Hepatic stellate cell (primary cell): ENCODE measurements at regions not wholly inside any gene's neighbourhood (a gene's known extent, or its start where the extent isn't known, plus 50 kb on each side); places are given as distances from the start of the nearest gene placed in this dataset.
"Not testable (repeated sequence)": the region's sequence is repeated elsewhere in the genome, so short reads cannot be mapped to it uniquely, and the experiment has no call there.

Source experiments
- DNase-seq: peaks from one replicate; pipeline ENCODE4 v3.0.0; 2011; ENCODE audit warnings: low spot score

GRCh38 chr18:4762330-4762729 is 307.2 kb upstream of the DLGAP1 start:
- DNase-seq: no peak

DNA sequence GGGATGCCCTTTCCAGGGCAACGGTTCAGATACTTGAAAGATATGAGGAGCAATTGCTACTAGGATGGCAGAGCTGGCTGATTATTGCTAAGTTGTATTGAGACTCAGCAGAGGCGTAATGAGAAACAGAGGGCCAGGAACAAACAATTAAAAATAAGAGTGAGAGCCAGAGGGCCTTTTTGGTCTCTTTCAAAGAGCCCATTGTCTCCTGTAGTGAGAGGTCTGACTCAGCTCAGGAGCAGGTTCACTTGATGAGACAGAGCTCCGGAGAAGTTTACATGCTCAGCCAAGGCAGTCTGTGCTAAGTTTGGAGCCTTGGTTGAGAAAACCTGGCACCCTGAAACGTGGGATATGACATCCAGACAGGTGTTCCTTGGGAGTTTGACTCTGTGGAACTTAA is 303.9 kb upstream of the DLGAP1 start:
- DNase-seq: no peak

GRCh38 chr18:4755848-4756247 is 300.7 kb upstream of the DLGAP1 start:
- no peak for DNase-seq

DNA sequence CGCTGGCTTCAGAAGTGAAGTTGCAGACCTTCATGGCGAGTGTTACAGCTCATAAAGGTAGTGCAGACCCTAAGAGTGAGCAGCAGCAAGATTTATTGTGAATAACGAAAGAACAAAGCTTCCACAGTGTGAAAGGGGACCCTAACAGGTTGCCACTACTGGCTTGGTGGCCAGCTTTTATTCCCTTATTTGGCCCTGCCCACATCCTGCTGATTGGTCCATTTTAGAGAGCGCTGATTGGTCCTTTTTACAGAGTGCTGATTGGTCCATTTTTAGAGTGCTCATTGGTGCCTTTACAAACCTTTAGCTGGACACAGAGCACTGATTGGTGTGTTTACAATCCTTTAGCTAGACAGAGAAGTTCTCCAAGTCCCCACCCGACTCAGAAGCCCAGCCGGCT is 298.0 kb upstream of the DLGAP1 start:
- not testable (repeated sequence) for DNase-seq

- no peak for DNase-seq
Observed at GRCh38 chr18:4751523-4751922, 296.4 kb upstream of the DLGAP1 start.

DNA sequence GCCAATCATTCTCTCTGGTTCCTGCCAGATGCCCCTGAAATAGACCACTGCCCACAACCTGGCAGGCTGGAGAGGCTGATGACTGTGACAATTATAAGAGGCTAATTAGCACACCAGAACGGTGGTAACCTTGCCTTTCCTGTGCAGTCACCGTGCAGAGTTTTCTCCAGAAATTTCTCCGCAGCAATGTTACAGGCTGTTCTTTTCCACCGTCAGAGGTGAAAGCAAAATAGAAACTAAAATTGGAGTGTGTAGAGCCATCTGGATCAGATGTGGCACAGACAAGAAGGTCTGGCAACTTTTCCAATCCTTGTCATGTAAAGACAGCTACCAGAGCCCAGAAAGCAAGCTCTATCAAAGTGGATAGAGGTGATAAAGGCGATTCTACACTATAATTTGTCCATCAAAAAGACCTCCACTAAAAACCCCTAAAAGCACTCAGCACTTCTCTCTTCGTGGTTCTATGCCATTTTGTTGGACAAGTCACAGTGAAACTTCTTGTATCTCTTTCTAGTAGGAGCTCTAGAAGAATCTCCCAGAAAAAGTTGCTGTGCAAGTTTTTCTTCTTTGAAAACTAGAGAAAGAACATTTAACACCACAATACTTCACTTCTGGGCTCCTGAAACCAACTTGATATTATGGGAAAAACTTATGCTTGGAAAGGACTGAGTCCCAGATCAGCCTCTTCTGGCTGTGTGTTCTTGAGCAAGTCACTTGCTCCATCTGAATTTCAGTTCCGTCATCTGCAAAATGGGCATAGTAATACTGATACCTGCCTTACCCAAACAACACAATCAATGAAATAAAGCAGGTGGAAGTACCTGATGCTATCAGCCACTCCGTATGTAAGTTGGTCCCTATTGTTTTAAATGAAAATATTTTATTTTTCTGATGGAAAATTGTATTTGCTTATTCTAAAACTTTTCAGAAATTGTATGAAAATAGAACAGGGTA is 295.6 kb upstream of the DLGAP1 start:
- DNase-seq: no peak

DNA sequence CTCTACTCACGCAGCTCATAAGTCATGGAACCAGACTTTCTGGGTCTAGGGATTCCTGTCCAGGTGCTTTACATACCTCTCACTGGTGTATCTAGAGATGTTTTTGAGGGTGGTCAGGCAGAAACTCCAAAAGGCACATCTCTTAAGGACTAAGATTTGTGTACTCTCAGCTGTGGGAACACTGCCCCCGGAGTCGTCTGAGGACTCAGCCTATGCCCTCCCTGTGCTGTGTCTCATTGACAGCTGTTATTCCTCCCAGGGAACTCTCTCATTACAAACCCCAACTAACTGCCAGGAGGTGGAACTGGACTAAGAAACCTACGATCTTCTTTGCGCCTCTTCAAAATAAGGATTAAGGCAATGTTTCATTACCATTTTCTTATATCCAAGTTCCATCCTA is 293.9 kb upstream of the DLGAP1 start:
- no peak for DNase-seq

- DNase-seq: no peak
Observed at GRCh38 chr18:4734903-4735302, 279.8 kb upstream of the DLGAP1 start.

DNA sequence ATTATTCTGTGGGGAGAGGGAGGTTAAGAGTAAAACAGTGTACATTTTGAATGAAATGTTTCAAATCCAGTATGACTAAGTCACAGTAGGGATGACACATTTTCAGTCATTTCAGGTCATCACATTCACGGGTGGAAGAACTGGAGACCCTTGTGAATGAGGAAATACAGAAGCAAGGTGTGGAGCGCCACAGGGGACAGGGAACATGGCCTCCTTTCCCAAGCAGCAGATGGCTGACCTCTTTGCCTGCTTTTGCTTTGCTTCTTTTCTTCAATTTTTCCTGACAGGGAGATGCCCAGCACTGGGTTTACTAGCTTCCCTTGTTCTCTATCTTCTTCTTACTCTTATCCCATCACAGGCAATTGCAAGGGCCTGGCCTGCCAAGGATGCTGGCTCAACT is 278.9 kb upstream of the DLGAP1 start:
- DNase-seq: no peak

GRCh38 chr18:4721545-4721944 is 266.4 kb upstream of the DLGAP1 start:
- no peak for DNase-seq

- no peak for DNase-seq
Observed at GRCh38 chr18:4720518-4720917, 265.4 kb upstream of the DLGAP1 start.

- no peak for DNase-seq
Observed at GRCh38 chr18:4705894-4706293, 250.8 kb upstream of the DLGAP1 start.

DNA sequence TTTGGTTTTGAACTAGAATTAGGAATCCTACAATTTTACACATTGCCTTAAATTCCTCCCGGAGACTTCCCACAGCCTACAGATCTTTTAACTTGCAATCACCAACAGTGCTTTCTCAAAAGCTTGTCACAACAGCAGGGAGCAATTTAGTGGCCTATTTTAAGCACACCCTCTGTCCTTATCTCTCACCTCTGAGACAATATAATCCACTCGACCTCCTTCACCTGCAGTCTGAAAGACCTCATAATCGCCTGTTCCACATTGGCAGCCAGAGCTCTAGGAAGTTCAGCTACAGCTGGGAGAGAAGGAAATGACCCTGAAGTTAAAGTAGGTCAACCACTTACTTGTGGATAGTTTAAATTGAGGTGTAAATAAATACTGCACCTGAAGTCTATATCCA is 249.7 kb upstream of the DLGAP1 start:
- DNase-seq: no peak

DNA sequence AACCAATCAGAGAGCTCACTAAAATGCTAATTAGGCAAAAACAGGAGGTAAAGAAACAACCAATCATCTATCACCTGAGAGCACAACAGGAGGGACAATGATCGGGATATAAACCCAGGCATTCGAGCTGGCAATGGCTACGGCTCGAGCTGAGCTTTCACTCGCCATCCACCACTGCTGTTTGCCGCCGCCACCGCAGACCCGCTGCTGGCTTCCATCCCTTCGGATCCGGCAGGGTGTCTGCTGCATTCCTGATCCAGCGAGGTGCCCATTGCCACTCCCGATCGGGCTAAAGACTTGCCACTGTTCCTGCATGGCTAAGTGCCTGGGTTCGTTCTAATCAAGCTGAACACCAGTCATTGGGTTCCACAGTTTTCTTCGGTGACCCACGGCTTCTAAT is 236.7 kb upstream of the DLGAP1 start:
- no peak for DNase-seq

- DNase-seq: not testable (repeated sequence)
Observed at GRCh38 chr18:4678685-4679084, 223.6 kb upstream of the DLGAP1 start.

GRCh38 chr18:4677006-4677405 is 221.9 kb upstream of the DLGAP1 start:
- no peak for DNase-seq

DNA sequence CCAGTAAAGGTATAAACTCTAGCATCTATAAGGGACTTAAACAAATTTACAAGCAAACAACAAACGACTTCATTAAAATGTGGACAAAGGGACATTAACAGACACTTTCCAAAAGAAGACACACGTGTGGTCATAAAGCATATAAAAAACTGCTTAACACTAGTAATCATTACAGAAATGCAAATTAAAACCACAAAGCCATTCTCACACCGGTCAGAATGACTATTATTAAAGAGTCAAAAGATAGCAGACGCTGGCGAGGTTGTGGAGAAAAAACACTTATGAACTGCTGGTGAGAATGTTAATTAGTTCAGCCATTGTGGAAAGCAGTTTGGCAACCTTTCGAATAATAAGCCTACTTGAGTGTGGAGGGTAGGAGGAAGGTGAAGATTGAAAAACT is 217.1 kb upstream of the DLGAP1 start:
- no peak for DNase-seq

DNA sequence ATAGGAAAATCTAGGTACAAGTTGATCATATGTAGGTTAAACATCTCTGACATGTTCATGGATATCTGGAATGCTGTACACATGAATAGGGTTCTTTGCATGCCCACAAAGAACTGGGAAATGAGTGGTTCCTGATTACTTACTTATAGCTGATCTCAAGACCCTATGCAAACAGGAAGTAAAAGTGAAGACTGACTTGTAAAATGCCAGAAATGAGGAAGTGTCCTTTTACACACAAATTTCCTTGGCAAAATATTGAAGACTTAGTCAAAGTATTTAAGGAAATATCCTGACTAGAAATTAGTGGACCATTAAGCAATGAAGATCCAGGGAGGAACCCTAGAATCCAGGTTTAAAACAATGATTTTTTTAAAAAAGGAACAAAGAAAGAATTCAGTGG is 203.7 kb upstream of the DLGAP1 start:
- no peak for DNase-seq

DNA sequence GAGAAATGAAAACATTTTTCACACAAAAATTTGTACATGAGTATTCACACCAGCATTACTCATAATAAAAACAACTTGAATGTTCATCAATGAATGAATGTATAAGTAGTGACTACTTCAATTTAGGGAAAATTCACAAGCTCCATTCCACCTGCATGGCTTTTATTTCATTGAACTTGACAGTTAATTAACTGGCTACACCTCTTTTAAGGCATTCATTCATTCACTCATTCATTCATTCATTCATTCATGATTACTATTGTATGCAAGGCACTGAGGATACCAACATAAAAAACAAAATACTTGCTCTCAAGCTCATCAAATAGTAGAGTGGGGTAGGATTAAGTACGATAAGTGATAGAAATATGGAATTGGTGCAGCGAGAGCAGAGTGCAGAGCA is 198.3 kb upstream of the DLGAP1 start:
- no peak for DNase-seq

GRCh38 chr18:4641771-4642368 is 186.8 kb upstream of the DLGAP1 start:
- DNase-seq: no peak

DNA sequence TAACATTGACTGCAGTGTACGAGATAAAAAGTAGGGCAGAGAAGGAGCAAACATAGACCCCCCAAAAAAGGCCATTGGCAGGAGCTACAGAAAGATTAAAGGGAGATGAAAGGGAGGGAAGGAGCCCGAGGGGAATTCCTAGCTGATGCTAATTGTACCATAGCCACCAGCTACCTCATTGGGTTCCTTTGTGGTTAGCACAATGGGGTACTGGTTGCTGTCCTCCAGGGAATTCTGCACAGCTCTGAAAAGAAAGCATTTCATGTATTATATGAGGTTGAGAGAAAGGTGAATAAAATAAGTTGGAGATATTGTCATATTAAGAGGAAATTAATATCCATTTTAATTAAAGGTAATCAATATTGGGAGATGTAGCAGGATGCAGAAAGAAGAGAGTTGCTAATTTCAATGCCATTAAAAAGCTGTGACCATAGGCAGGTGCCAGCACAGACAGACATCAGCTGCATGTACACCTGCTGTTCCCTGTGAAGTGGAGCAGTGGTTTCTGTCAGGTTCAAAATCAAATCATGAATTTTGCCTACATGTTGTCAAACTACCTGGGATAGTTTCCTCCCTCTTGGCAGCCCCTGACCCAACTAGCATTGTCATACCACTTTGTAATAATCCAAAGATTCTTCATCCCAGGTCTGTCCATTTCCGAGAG is 185.4 kb upstream of the DLGAP1 start:
- DNase-seq: no peak

- no peak for DNase-seq
Observed at GRCh38 chr18:4639628-4640310, 184.7 kb upstream of the DLGAP1 start.

DNA sequence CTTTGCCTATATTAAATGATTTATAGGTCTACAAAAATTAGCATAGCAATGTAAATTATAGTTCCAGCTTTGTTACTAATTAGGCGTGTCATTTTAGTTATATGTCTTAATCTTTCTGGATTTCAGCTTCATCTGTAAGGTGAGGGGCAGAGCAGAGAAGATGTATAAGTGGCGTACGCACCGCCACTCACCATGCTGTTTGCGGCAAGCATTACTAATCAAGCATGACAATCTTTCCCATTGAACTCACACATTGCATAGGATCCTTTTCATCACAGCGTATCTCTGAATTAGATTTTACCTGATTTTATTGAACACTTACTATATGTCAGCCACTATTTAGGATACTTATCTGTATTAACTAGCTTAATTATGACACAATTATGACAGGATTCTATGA is 183.6 kb upstream of the DLGAP1 start:
- no peak for DNase-seq
